ENCODE measurements at regions not wholly inside any gene's neighbourhood (a gene's known extent, or its start where the extent isn't known, plus 50 kb on each side); places are given as distances from the start of the nearest gene placed in this dataset.
A peak's percentile ranks its signal among the peaks of the same experiment; 100 is the strongest.

DNA sequence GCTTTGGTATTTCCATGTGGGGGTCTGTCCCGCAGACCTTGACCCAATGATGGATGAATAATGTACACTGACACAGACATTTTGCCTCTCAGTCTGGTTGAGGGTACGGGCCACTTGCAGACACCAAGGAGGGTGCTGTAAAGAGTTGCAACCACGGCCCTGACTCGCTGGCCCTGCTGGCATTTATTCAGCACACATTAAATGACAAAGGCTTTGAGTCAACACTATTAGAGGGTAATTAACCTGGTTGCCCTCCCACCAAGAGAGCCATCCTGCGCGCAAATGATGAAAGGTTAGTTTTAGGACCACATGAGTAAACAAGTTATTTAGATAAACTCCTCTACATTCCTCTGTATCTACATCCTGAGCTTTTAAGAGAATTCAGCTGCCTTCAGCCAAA is 308.9 kb upstream of the MMS22L start:
- DNase-seq (ENCODE audit: low spot score) = no peak

GRCh38 chr6:97594844-97595243 is 311.8 kb upstream of the MMS22L start:
- DNase-seq (ENCODE audit: low spot score) = no peak

DNA sequence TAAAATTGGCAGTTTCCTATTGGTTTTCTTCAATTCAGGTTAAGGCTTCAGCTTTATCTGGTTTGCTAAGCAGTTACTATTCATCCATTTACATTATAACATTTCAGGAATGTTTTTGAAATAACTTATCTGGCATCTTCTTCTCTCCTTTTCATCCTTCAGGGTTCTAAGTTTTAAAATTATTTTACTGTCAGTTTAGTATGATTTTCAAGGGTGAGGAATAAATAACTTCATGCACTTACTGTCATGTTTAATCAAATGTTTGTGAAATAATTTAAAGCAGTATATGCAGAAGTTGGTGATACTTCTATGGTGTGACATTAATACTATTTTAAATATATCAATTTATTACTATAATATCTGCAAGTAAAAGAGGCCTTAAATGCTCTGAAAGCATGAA is 338.1 kb upstream of the MMS22L start:
- DNase-seq (ENCODE audit: low spot score) = no peak

GRCh38 chr6:97626671-97627441 is 343.8 kb upstream of the MMS22L start:
- DNase-seq (ENCODE audit: low spot score) = peak; percentile 69

DNA sequence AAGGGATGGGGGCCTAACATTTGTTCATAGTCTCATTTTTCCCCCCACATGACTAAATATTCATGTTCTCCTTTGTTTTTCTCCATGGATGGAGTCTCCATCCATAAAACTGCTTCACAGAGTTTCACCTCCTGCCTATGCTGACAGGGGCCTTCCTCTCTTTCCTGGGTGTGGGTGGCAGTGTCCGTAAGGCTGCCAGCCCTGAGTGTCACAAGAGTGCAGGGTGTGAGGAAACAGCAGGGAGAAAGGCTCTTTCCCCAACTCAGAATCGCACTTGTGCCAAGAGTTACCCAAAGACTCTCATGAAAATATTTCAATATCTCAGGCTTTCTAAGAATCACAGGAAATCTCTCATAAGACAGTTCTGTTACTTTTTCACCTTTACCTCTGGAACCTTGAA is 346.2 kb upstream of the MMS22L start:
- no peak for DNase-seq (ENCODE audit: low spot score)

GRCh38 chr6:97630604-97631003 is 347.6 kb upstream of the MMS22L start:
- DNase-seq (ENCODE audit: low spot score) = no peak

- DNase-seq (ENCODE audit: low spot score) = no peak
These were observed 349.3 kb upstream of the MMS22L start for GRCh38 chr6:97632341-97632740.

DNA sequence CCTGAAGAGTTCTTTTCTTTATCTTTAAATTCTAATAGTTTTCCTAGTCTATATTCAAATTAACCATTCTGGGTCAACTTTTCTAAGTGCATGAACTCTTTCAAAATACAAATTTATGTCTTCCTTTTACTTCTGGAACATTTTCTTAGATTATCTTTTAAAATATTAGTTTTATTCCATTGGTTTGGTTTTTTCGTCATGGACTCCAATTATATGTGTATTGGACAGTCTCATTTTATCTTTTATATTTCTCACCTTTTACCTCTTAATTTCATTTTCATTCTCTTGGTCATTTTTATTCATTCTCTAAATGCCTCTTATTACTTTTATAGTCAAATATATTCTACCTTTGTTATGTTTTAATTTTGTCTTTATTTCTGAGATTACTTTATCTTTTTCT is 356.7 kb upstream of the MMS22L start:
- no peak for DNase-seq (ENCODE audit: low spot score)

DNA sequence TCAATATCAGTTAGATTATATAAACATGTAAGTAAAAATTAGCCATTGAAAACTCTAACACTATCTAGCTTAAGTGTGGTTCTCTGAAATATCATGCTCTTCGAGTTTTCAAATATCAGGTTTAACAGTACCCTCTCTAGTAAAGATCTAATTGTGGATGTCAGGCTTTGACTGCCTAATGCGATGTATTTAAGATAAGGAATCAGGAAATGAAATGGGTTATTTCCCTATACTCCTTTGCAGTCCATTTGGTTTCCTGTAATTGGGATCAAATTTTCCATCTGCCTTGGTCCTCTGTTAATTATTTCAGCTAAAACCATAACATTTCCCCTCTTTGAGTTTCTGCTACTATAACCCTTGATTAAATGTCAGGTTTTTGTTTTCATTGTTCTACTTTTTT is 361.3 kb upstream of the MMS22L start:
- no peak for DNase-seq (ENCODE audit: low spot score)

DNA sequence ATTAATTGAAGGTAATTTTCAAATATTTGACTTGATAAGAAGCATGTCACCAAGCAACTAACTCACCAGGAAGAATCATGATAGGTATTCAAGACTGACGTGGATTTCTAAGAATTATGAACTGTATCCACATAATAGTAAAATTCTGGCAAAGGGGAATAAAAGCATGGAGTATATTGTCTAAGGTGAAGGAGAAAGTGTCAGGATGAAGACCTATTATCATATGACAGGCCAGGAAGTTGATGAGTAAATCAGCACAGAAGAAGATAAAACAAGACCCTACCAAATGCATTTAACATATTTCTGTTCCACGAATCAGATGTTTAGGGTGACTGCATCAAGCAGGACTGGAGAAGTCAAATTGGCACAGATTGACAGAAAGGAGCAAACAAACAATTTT is 362.7 kb upstream of the MMS22L start:
- no peak for DNase-seq (ENCODE audit: low spot score)

DNA sequence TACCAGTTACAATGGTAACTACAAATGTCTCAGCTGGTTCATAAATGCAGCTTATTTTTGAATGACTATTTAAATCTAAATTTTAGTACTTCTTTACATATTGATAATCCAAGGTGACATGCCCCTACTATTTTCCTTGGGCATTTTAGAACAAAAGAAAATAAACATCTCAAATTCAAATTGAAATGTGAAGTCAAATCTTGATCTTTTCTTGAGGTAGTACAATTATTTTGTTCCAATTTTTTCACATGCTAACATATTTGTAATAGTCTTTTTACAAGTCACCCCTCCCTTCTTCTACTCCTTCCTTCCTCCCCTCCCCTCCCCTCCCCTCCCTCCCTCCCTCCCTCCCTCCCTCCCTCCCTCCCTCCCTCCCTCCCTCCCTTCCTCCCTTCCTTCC is 370.1 kb upstream of the MMS22L start:
- DNase-seq (ENCODE audit: low spot score) = no peak

DNA sequence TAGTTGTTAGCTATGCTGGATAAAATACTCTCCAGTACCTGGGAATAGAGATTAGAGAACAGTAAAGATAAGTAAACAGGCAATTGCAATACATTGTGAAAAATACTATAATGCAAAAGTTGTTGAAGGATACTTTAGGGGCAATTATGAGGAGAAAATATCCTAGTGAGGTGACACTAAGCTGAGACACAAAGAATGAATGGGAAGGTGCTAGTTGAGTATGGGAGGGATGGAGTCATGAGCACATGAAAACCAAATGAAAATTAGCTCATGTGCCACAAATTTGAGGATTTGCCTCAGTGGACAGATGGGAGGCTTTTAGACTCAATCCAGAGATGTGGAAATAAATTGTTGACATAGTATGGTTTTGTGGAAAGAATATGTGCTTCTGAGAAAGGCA is 370.5 kb upstream of the MMS22L start:
- no peak for DNase-seq (ENCODE audit: low spot score)

GRCh38 chr6:97654674-97655073 is 371.7 kb upstream of the MMS22L start:
- no peak for DNase-seq (ENCODE audit: low spot score)

GRCh38 chr6:97656236-97656635 is 373.2 kb upstream of the MMS22L start:
- peak; percentile 38 for DNase-seq (ENCODE audit: low spot score)

GRCh38 chr6:97656706-97657350 is 373.8 kb upstream of the MMS22L start:
- no peak for DNase-seq (ENCODE audit: low spot score)

DNA sequence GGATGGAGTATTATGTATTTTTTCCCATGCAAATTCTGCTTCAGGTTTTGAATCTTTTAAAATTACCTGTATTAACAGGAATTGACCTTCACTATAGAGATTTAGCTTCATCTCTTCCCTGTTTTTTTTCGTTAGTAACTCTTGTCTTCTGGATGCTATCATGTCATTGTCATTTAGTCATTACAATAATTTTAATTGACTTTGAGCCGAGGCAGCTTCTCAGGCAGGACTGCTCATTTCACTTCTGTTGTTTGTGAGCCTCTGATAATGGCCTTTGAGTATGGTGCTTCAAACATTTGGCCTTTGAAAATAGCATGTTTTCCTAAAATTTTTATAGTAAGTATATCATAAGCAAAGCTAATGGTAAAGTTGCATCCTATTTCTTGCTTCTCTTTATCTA is 375.1 kb upstream of the MMS22L start:
- no peak for DNase-seq (ENCODE audit: low spot score)

DNA sequence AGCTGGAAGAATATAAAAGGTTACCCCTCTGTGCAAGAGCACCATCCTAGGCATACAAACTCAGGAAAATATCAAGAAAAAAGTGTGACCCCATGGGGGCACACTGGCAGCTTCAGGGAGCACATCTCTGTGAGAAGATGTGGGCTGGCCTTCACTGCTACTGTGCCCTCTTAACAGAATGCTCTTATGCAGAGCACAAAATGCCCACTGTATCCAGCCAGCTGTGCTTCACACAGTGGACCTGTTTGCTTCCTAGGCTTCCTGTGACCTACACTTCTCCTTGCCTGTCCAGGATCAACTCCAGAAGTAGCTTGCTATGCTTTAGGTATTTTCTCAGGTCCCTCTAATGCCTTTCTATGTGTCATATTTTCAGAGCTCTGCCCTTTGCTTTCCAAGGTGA is 380.2 kb upstream of the MMS22L start:
- no peak for DNase-seq (ENCODE audit: low spot score)

DNA sequence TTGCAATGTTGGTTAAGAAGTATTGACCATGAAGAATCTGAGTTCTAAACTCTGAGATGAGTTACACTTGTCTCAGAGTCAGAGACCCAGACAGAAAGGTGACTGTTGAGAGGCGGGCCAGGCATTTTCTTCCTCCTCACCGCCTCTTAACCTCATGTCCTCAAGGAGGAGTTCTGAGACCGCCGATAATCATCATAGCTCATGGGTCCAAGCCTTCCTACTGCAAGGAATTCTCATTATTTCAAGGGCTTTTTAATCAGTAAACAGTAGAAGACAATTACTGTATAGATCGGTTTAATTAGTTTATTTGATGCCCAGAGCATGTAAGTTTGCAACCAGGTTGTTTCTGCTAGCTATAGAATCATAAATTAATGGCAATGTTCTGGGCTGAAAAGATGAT is 382.4 kb upstream of the MMS22L start:
- DNase-seq (ENCODE audit: low spot score) = no peak

DNA sequence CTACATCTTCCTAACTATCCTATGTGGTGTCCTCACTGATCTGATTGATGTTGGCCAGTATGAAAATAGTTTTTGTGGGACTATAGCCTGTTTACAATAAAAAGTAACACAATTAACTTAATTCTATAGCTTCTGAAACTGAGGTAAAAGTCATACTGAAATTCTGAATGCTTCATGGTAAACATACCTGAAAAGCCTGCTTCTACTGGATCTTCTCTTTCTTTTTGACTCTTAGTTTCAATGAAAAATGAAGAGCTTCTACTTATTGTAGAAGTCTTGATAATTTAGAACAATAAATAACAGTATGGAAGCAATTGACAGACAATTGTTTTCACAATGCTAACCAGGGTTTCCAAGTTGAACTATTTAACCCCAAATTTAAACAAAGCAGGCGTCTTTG is 383.9 kb upstream of the MMS22L start:
- no peak for DNase-seq (ENCODE audit: low spot score)

DNA sequence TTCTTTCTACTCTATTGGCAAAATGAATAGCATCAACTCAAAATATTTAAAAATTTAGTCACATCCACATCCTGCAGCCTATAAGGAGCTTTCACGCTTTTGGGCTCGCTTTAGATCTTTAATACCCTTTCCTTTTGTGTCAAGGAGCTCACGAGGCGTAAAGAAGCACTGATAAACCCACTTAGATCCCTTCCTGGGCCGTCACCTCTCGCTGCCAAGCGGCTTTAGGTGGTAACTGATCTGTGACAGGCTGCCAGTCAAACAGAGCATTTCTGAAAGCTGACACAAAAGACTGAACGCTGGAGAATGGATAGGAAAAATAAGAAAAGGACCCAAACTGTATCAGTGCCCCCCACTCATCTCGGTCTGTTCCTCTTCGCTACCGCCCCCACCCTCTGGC is 385.7 kb upstream of the MMS22L start:
- peak; percentile 60 for DNase-seq (ENCODE audit: low spot score)

GRCh38 chr6:97669191-97670031 is 386.4 kb upstream of the MMS22L start:
- peak; percentile 61 for DNase-seq (ENCODE audit: low spot score)

DNA sequence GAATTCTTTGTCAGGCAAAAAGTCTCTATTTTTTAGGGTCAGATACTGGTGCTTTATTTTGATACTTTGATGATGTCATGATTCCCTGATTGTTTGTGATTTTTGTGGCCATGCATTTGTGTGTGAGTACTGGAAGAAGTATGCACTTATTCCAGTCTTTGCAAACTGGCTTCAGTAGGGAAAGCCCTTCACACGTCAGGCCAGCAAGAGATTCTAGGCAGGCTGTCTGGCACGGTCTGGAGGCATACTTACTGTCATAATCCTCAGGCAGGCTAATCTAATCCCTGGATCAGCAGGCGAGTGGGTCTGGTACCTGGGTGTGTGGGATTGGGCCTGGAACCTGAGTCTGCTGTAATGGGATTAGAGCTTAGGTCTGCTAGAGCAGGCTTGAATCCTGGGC is 391.8 kb upstream of the MMS22L start:
- DNase-seq (ENCODE audit: low spot score) = peak; percentile 72

DNA sequence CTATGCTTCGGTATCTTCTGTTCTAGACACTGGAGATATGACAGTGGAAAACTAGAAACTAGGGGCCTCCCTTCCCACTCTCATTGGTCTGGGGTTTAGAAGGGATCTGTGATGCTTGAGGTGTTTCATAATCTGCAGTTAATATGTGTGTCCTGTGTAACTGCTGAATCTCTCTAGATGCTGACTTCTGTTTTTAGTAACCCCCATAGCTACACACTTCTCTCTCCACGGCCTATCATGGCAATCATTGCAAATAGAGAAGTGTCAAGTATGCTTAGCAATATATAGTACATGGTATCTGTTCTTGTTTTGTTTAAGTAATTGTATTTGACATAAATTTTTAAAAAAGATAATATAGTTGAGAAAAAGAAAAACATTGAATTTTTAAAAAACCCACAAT is 394.6 kb upstream of the MMS22L start:
- no peak for DNase-seq (ENCODE audit: low spot score)
